GM23248 (cell line): ENCODE measurements at regions not wholly inside any gene's neighbourhood (a gene's known extent, or its start where the extent isn't known, plus 50 kb on each side); places are given as distances from the start of the nearest gene placed in this dataset.

Source experiments
- DNase-seq: peaks from one replicate; pipeline ENCODE4 v3.0.0-alpha.2; 2015
- H2AFZ ChIP-seq: fragments of 200-600 bp; sonication (generic); 2 replicates; pipeline ENCODE4 v1.6.1; 2016; ENCODE audit warnings: antibody characterized with exemption
- H3F3A ChIP-seq: fragments of 200-600 bp; sonication (generic); 2 replicates; pipeline ENCODE4 v1.6.1; 2016; ENCODE audit warnings: mild to moderate bottlenecking, antibody characterized with exemption, mixed run types; ENCODE audit not compliant: insufficient read depth
- H3K27ac ChIP-seq: fragments of 200-600 bp; sonication (generic); 2 replicates; pipeline ENCODE4 v1.5.1; 2016; ENCODE audit warnings: mild to moderate bottlenecking
- H3K27me3 ChIP-seq: fragments of 200-600 bp; sonication (generic); replicated peaks from 2 replicates; pipeline ENCODE4 v1.6.1; 2016; ENCODE audit warnings: mild to moderate bottlenecking; ENCODE audit not compliant: insufficient read depth
- H3K36me3 ChIP-seq: fragments of 200-600 bp; sonication (generic); 2 replicates; pipeline ENCODE4 v1.6.1; 2016; ENCODE audit warnings: low read depth, mild to moderate bottlenecking
- H3K4me1 ChIP-seq: fragments of 200-600 bp; sonication (generic); 2 replicates; pipeline ENCODE4 v1.6.1; 2016; ENCODE audit warnings: mild to moderate bottlenecking; ENCODE audit not compliant: insufficient read depth
- H3K4me2 ChIP-seq: fragments of 200-600 bp; sonication (generic); one replicate; pipeline ENCODE4 v1.6.1; 2016; ENCODE audit warnings: mild to moderate bottlenecking; ENCODE audit not compliant: unreplicated experiment
- H3K4me3 ChIP-seq: fragments of 200-600 bp; sonication (generic); 2 replicates; pipeline ENCODE4 v1.5.1; 2016; ENCODE audit warnings: mild to moderate bottlenecking
- H3K79me2 ChIP-seq: fragments of 200-600 bp; sonication (generic); 2 replicates; pipeline ENCODE4 v1.6.1; 2016; ENCODE audit warnings: mild to moderate bottlenecking; ENCODE audit not compliant: insufficient read depth
- H3K9ac ChIP-seq: fragments of 200-600 bp; sonication (generic); 2 replicates; pipeline ENCODE4 v1.6.1; 2016; ENCODE audit warnings: mild to moderate bottlenecking
- H3K9me2 ChIP-seq: fragments of 200-600 bp; sonication (generic); 2 replicates; pipeline ENCODE4 v1.6.1; 2016; ENCODE audit warnings: mixed run types, mild to moderate bottlenecking, moderate library complexity; ENCODE audit not compliant: insufficient read depth
- H3K9me3 ChIP-seq: fragments of 200-600 bp; sonication (generic); one replicate; pipeline ENCODE4 v1.6.1; 2017; ENCODE audit warnings: low read depth
- H4K20me1 ChIP-seq: fragments of 200-600 bp; sonication (generic); 2 replicates; pipeline ENCODE4 v1.6.0; 2016; ENCODE audit not compliant: insufficient read depth
- EZH2 ChIP-seq: fragments of 200-600 bp; sonication (generic); IDR thresholded peaks from 2 replicates; pipeline ENCODE4 v1.6.1; 2018; ENCODE audit warnings: antibody characterized with exemption, mild to moderate bottlenecking; ENCODE audit not compliant: insufficient read depth, poor library complexity, severe bottlenecking
- EZH2phosphoT487 ChIP-seq: fragments of 200-600 bp; sonication (generic); IDR thresholded peaks from 2 replicates; pipeline ENCODE4 v1.6.1; 2018; ENCODE audit warnings: antibody characterized with exemption, moderate library complexity, mild to moderate bottlenecking, low read depth; ENCODE audit not compliant: insufficient read depth
- WGBS, 2 experiments: methylation state at CpG; one replicate each; pipeline ENCODE4 v1.1.6; 2015 to 2017; ENCODE audit warnings: low lambda C conversion rate in 2 of 2, low coverage in 1 of 2; ENCODE audit errors: missing lambda C conversion rate in 2 of 2; 5-methylcytosine and 5-hydroxymethylcytosine counted together
- in situ Hi-C: fragments of 300-500 bp; cut with MboI; formaldehyde crosslinking; loops from 2 replicates; pipeline ENCODE4 v1.15.0; 2020

GRCh38 chr18:45277908-45278307 lies 337.4 kb upstream of the SLC14A2 start:
- no peak overlapping the region for H3K9ac ChIP-seq
- no peaks in the 10 kb centered on the region for H3K36me3 ChIP-seq
- no peak overlapping the region for H2AFZ ChIP-seq
- no peak overlapping the region for H3K27ac ChIP-seq
- H3F3A ChIP-seq = no peaks in the 10 kb centered on the region
- H3K4me3 ChIP-seq = no peak overlapping the region
- no peaks in the 10 kb centered on the region for H3K4me1 ChIP-seq
- no peak overlapping the region for H3K4me2 ChIP-seq
- H3K79me2 ChIP-seq = no peaks in the 10 kb centered on the region
- TF ChIP-seq EZH2phosphoT487 (no peak), EZH2 (no peak)
- no peak for DNase-seq
- no peaks in the 10 kb centered on the region for H3K27me3 ChIP-seq
- in situ Hi-C loops = no loop called here
- no peaks in the 10 kb centered on the region for H4K20me1 ChIP-seq
- 80 to 89% methylated on average over 4 of the region's 4 CpGs for WGBS, 2 experiments
- H3K9me2 ChIP-seq = no peaks in the 10 kb centered on the region
- no peaks in the 10 kb centered on the region for H3K9me3 ChIP-seq

DNA sequence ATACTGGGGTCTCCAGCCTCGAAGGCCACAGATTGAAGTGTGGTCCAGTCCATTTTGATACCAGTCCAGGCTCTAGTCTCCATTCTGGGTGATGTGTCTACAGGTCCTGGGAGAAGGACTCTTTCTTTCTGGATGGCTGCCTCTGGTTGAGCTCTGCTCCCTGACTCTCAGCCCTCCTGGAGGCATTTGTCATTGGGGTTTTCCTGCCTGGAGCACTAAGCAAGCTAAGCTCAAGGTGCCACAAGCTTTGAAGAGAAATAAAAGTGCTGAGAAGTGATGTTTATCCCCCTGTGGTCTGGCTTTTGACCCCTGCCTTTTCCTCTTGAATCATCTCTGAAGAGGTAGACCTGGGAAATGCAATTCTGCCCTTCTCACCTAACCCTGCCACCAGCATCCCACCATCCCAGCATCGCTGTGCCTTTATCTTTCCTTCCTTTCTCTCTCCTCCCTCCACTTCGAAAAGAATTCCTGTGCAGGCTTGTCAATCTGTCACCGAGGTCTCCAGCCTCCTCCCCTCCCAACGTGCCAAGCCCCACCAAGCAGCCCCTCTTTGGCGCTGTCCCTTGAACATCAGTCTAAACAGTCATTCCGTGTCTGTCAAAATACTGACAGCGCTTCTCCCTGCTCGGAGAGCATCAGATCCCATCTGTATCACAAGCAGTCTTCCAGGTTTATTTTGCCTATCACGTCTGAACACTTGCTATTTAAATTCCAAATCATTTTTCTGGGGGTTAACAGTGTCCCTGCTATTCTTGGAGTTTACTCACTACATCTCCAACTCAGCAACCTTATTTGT lies 334.6 kb upstream of the SLC14A2 start:
- TF ChIP-seq EZH2 (no peak), EZH2phosphoT487 (no peak)

DNA sequence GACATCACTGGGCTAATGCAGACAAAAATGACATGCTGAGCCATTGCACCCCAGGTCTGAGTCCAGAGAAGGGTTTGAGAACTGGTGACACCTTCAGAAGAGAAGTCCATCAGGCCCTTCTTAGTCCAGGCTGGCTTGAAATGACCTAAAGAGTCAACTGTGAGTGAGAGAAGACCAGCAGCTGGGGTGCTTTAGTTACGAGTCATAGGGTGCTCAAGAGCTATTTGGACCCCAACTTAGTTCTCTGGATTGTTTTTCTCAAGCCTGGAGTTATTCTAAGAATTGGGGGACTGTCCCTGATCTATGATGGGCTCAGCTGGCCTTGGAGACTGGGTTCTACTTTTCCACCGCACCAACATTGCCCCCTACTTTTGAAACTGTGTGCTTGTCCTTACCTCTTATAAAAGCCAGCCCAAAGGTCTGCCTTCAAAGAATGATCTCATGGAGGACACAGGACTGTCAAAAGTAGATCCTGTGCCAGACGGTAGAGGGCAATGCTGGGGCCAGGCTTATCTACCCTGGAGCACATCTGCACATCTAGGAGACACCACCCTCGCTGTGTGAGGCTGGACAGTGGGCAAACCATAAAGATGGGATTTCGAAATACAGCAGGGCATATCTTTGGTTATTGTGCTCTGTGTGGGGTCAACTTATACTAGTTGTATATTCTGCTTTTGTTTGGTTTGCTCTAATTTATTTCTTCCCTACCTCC lies 333.0 kb upstream of the SLC14A2 start:
- in situ Hi-C loops = no loop called here
- peak; percentile 27 for DNase-seq
- no peak overlapping the region for H3K4me2 ChIP-seq
- TF ChIP-seq EZH2phosphoT487 (no peak), EZH2 (no peak)
- no peak overlapping the region for H3K27ac ChIP-seq
- 92% methylated on average over 5 of the region's 5 CpGs for WGBS, 2 experiments
- H3F3A ChIP-seq = no peaks in the 10 kb centered on the region
- no peak overlapping the region for H3K4me3 ChIP-seq
- no peaks in the 10 kb centered on the region for H3K9me2 ChIP-seq
- no peaks in the 10 kb centered on the region for H3K79me2 ChIP-seq
- no peaks in the 10 kb centered on the region for H3K4me1 ChIP-seq
- H3K36me3 ChIP-seq = no peaks in the 10 kb centered on the region
- H3K9ac ChIP-seq = no peak overlapping the region
- no peaks in the 10 kb centered on the region for H3K9me3 ChIP-seq
- H3K27me3 ChIP-seq = no peaks in the 10 kb centered on the region
- no peak overlapping the region for H2AFZ ChIP-seq
- no peaks in the 10 kb centered on the region for H4K20me1 ChIP-seq

More for the DNA sequence above, 334.6 kb upstream of the SLC14A2 start:
- Histone ChIP-seq H3K79me2 (no peaks in the 10 kb centered on the region), H4K20me1 (no peaks in the 10 kb centered on the region), H3K9me3 (no peaks in the 10 kb centered on the region), H3K27ac (no peak overlapping the region), H3K9ac (no peak overlapping the region), H3K4me1 (no peaks in the 10 kb centered on the region), H3K27me3 (no peaks in the 10 kb centered on the region), H3K9me2 (no peaks in the 10 kb centered on the region), H2AFZ (no peak overlapping the region), H3K36me3 (no peaks in the 10 kb centered on the region), H3F3A (no peaks in the 10 kb centered on the region), H3K4me3 (no peak overlapping the region), H3K4me2 (no peak overlapping the region)
- in situ Hi-C loops = no loop called here
- no peak for DNase-seq
- 84 to 90% methylated on average over 10 of the region's 10 CpGs for WGBS, 2 experiments

DNA sequence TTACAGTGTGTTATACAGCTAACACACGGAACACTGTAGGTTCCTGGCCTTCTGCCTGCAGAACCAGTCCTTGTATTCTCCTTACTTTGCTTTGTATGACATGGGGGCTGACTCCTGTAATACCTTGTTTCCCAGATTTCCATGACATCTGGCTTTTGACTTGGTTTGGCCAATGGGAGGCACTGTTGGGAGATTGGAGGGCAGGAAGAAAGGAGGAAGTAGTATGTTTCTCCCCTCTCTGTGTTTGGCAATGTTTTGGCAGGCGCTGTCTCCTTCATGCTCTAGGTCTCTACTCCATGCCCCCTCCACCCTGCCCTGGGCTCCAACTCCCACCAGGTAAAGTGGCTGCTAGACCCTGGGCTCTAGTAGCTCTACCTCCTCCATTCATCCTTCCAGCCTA lies 331.1 kb upstream of the SLC14A2 start:
- in situ Hi-C loops = no loop called here
- Histone ChIP-seq H3K4me1 (no peaks in the 10 kb centered on the region), H2AFZ (no peak overlapping the region), H3K9me2 (no peaks in the 10 kb centered on the region), H3K9me3 (no peaks in the 10 kb centered on the region), H3K79me2 (no peaks in the 10 kb centered on the region), H3F3A (no peaks in the 10 kb centered on the region), H3K9ac (no peak overlapping the region), H3K4me3 (no peak overlapping the region), H3K4me2 (no peak overlapping the region), H3K27me3 (no peaks in the 10 kb centered on the region), H3K36me3 (no peaks in the 10 kb centered on the region), H3K27ac (no peak overlapping the region), H4K20me1 (no peaks in the 10 kb centered on the region)
- no peak for TF ChIP-seq EZH2phosphoT487
- TF ChIP-seq EZH2 = no peak
- DNase-seq = no peak
- 90% methylated on average over 2 of the region's 2 CpGs for WGBS, 2 experiments
